Smooth muscle cell (in vitro differentiated cells): ENCODE measurements at regions not wholly inside any gene's neighbourhood (a gene's known extent, or its start where the extent isn't known, plus 50 kb on each side); places are given as distances from the start of the nearest gene placed in this dataset.

Experiments used
- DNase-seq: peaks from one replicate; lab custom pipeline; 2025; ENCODE audit not compliant: unreplicated experiment; lab: John Stamatoyannopoulos, UW
- H2AFZ ChIP-seq: fragments of 200-600 bp; sonication (generic); 2 replicates; pipeline ENCODE4 v1.6.0; 2016; ENCODE audit warnings: antibody characterized with exemption, low read depth, mild to moderate bottlenecking
- H3F3A ChIP-seq: fragments of 200-600 bp; sonication (generic); 2 replicates; pipeline ENCODE4 v1.6.0; 2017; ENCODE audit warnings: antibody characterized with exemption, low read depth
- H3K27ac ChIP-seq: fragments of 200-600 bp; sonication (generic); 2 replicates; pipeline ENCODE4 v1.5.1; 2016; ENCODE audit warnings: low read depth, mild to moderate bottlenecking
- H3K27me3 ChIP-seq: fragments of 200-600 bp; sonication (generic); 2 replicates; pipeline ENCODE4 v1.6.1; 2016; ENCODE audit warnings: low read depth, mild to moderate bottlenecking
- H3K36me3 ChIP-seq: fragments of 200-600 bp; sonication (generic); 2 replicates; pipeline ENCODE4 v1.5.1; 2016; ENCODE audit warnings: low read depth
- H3K4me1 ChIP-seq: fragments of 200-600 bp; sonication (generic); 2 replicates; pipeline ENCODE4 v1.5.1; 2016; ENCODE audit warnings: low read depth
- H3K4me2 ChIP-seq: fragments of 200-600 bp; sonication (generic); 2 replicates; pipeline ENCODE4 v1.6.0; 2016; ENCODE audit warnings: mild to moderate bottlenecking
- H3K4me3 ChIP-seq: fragments of 200-600 bp; sonication (generic); 2 replicates; pipeline ENCODE4 v1.5.1; 2016; ENCODE audit warnings: mild to moderate bottlenecking
- H3K79me2 ChIP-seq: fragments of 200-600 bp; sonication (generic); 2 replicates; pipeline ENCODE4 v1.6.0; 2016; ENCODE audit warnings: low read depth, mild to moderate bottlenecking
- H3K9ac ChIP-seq: fragments of 200-600 bp; sonication (generic); 2 replicates; pipeline ENCODE4 v1.6.0; 2016; ENCODE audit warnings: low read depth
- H3K9me3 ChIP-seq: fragments of 200-600 bp; sonication (generic); replicated peaks from 2 replicates; pipeline ENCODE4 v1.5.1; 2016; ENCODE audit warnings: low read depth
- H4K20me1 ChIP-seq: fragments of 200-600 bp; sonication (generic); 2 replicates; pipeline ENCODE4 v1.6.0; 2016; ENCODE audit warnings: low read depth
- CTCF ChIP-seq: fragments of 200-600 bp; sonication (generic); IDR thresholded peaks from 2 replicates; pipeline ENCODE4 v1.5.1; 2017; ENCODE audit warnings: borderline replicate concordance, mild to moderate bottlenecking, antibody characterized with exemption; ENCODE audit not compliant: insufficient read depth, poor library complexity, severe bottlenecking
- WGBS: methylation state at CpG from one replicate; pipeline ENCODE4 v1.1.7; 2016; ENCODE audit warnings: low lambda C conversion rate; 5-methylcytosine and 5-hydroxymethylcytosine counted together

GRCh38 chr1:212190169-212190568 is 95.0 kb upstream of the PPP2R5A start:
- no peaks in the 10 kb centered on the region for H3K27me3 ChIP-seq
- no peaks in the 10 kb centered on the region for H3K36me3 ChIP-seq
- no peaks in the 10 kb centered on the region for H3K79me2 ChIP-seq
- no peak overlapping the region for H3K9ac ChIP-seq
- no peak for TF ChIP-seq CTCF
- DNase-seq, result no peak
- no peak overlapping the region for H3K27ac ChIP-seq
- 88% methylated on average over 17 of the region's 17 CpGs for WGBS
- no peaks in the 10 kb centered on the region for H3F3A ChIP-seq
- no peak overlapping the region for H2AFZ ChIP-seq
- H4K20me1 ChIP-seq, result no peaks in the 10 kb centered on the region
- H3K4me2 ChIP-seq, result no peak overlapping the region
- H3K9me3 ChIP-seq, result no peaks in the 10 kb centered on the region
- H3K4me1 ChIP-seq, result no peaks in the 10 kb centered on the region
- H3K4me3 ChIP-seq, result no peak overlapping the region

GRCh38 chr1:212192261-212192998 is 92.8 kb upstream of the PPP2R5A start:
- Histone ChIP-seq H3K4me3 (no peak overlapping the region), H3K79me2 (no peaks in the 10 kb centered on the region), H3K27me3 (no peaks in the 10 kb centered on the region), H3F3A (no peaks in the 10 kb centered on the region), H3K27ac (no peak overlapping the region), H3K9ac (no peak overlapping the region), H3K36me3 (no peaks in the 10 kb centered on the region), H3K4me2 (no peak overlapping the region), H3K9me3 (no peaks in the 10 kb centered on the region), H2AFZ (no peak overlapping the region), H3K4me1 (no peaks in the 10 kb centered on the region), H4K20me1 (no peaks in the 10 kb centered on the region)
- DNase-seq, result no peak
- 69% methylated on average over 2 of the region's 2 CpGs for WGBS
- no peak for TF ChIP-seq CTCF

- no peaks in the 10 kb centered on the region for H3K36me3 ChIP-seq
- H3K4me3 ChIP-seq, result no peak overlapping the region
- no peaks in the 10 kb centered on the region for H3K27me3 ChIP-seq
- TF ChIP-seq CTCF, result no peak
- no peak overlapping the region for H3K9ac ChIP-seq
- no peak for DNase-seq
- H3K9me3 ChIP-seq, result no peaks in the 10 kb centered on the region
- H2AFZ ChIP-seq, result no peak overlapping the region
- no peaks in the 10 kb centered on the region for H3K79me2 ChIP-seq
- 91% methylated on average over 3 of the region's 3 CpGs for WGBS
- H3F3A ChIP-seq, result no peaks in the 10 kb centered on the region
- H3K4me2 ChIP-seq, result no peak overlapping the region
- H3K27ac ChIP-seq, result no peak overlapping the region
- no peaks in the 10 kb centered on the region for H4K20me1 ChIP-seq
- H3K4me1 ChIP-seq, result no peaks in the 10 kb centered on the region
These were observed 88.9 kb upstream of the PPP2R5A start for GRCh38 chr1:212196355-212196754.

GRCh38 chr1:212201461-212201860 is 83.7 kb upstream of the PPP2R5A start:
- DNase-seq, result no peak
- H3K9me3 ChIP-seq, result no peaks in the 10 kb centered on the region

More at GRCh38 chr1:212201461-212201860, 83.7 kb upstream of the PPP2R5A start:
- H3K4me3 ChIP-seq, result no peak overlapping the region
- no peaks in the 10 kb centered on the region for H3K79me2 ChIP-seq
- H3K27me3 ChIP-seq, result no peaks in the 10 kb centered on the region
- H3K4me2 ChIP-seq, result no peak overlapping the region
- no peaks in the 10 kb centered on the region for H3F3A ChIP-seq
- H3K4me1 ChIP-seq, result peaks cover 9% of the 10 kb centered on the region
- H4K20me1 ChIP-seq, result no peaks in the 10 kb centered on the region
- no peak overlapping the region for H2AFZ ChIP-seq
- 94% methylated on average over 3 of the region's 3 CpGs for WGBS
- H3K9ac ChIP-seq, result no peak overlapping the region
- no peak for TF ChIP-seq CTCF
- H3K36me3 ChIP-seq, result no peaks in the 10 kb centered on the region
- no peak overlapping the region for H3K27ac ChIP-seq
